K562 (cell line): ENCODE measurements at regions not wholly inside any gene's neighbourhood (a gene's known extent, or its start where the extent isn't known, plus 50 kb on each side); places are given as distances from the start of the nearest gene placed in this dataset.
"Not testable (repeated sequence)": the region's sequence is repeated elsewhere in the genome, so short reads cannot be mapped to it uniquely, and the experiment has no call there.

ENCODE experiments used
- ATF2 ChIP-seq: sonication (generic); formaldehyde crosslinking; IDR thresholded peaks from 2 replicates; pipeline ENCODE4 v1.8.1; 2022; ENCODE audit warnings: missing genetic modification reagents
- CEBPB ChIP-seq: fragments of 450-650 bp; IDR thresholded peaks from 2 replicates; pipeline ENCODE4 v1.6.1; 2016; ENCODE audit warnings: missing genetic modification characterization, missing compliant biosample characterization
- CTCF ChIP-seq, 3 experiments: IDR thresholded peaks in 2 of 3; conservative IDR thresholded peaks in 1 of 3; 2 replicates each; pipeline ENCODE4 v1.5.1; 2011 to 2012; ENCODE audit warnings: low read length in 3 of 3, mild to moderate bottlenecking in 3 of 3, control low read depth in 2 of 3, improper control_type of control experiment in 1 of 3, inconsistent platforms in 1 of 3, low read depth in 1 of 3, mixed read lengths in 1 of 3, moderate library complexity in 1 of 3; ENCODE audit not compliant: insufficient read depth in 2 of 3
- ETV6 ChIP-seq, 3 experiments: fragments of 150-350 bp in 1 of 3; sonication (generic) in 1 of 3; formaldehyde crosslinking in 1 of 3; IDR thresholded peaks; 2 replicates each; pipeline versions ENCODE4 v1.6.1 to v1.8.0; 2014 to 2022; ENCODE audit warnings: borderline replicate concordance in 2 of 3, low read depth in 2 of 3, antibody characterized with exemption in 1 of 3, low read length in 1 of 3, mild to moderate bottlenecking in 1 of 3, missing genetic modification reagents in 1 of 3
- LCOR ChIP-seq: sonication (generic); formaldehyde crosslinking; IDR thresholded peaks from 2 replicates; pipeline ENCODE4 v1.8.0; 2022; ENCODE audit warnings: mild to moderate bottlenecking, missing genetic modification reagents
- SIX5 ChIP-seq, 2 experiments: IDR thresholded peaks; 2 replicates each; pipeline ENCODE4 v1.6.1; 2011; ENCODE audit warnings: low read length in 2 of 2, borderline replicate concordance in 1 of 2, low read depth in 1 of 2, mild to moderate bottlenecking in 1 of 2, moderate library complexity in 1 of 2; ENCODE audit not compliant: insufficient read depth in 1 of 2
- STAT6 ChIP-seq: sonication (generic); formaldehyde crosslinking; IDR thresholded peaks from 2 replicates; pipeline ENCODE4 v1.8.1; 2023; ENCODE audit warnings: mild to moderate bottlenecking, missing genetic modification reagents
- ZFP30 ChIP-seq: fragments of 250-450 bp; sonication (Bioruptor Pico); IDR thresholded peaks from 2 replicates; pipeline ENCODE4 v1.8.0; 2022; ENCODE audit warnings: moderate library complexity, mild to moderate bottlenecking, inconsistent platforms, borderline replicate concordance
- ZNF184 ChIP-seq: sonication (generic); formaldehyde crosslinking; IDR thresholded peaks from 2 replicates; pipeline ENCODE4 v1.5.0; 2020; ENCODE audit warnings: missing genetic modification reagents
- ZSCAN29 ChIP-seq: fragments of 450-650 bp; IDR thresholded peaks from 2 replicates; pipeline ENCODE4 v1.6.1; 2017
- TF ChIP-seq, protein P1 (sequence below): fragments of 150-350 bp; IDR thresholded peaks from 2 replicates; pipeline ENCODE4 v1.6.1; 2014; ENCODE audit warnings: low read depth, mild to moderate bottlenecking, low read length, borderline replicate concordance
- TF ChIP-seq, protein P2 (sequence below), 3 experiments: fragments of 200-800 bp in 1 of 3; sonication (Bioruptor generic) in 1 of 3; sonication (generic) in 1 of 3; formaldehyde crosslinking in 1 of 3; IDR thresholded peaks; 2 replicates each; pipeline versions ENCODE4 v1.6.1 to v1.8.0; 2016 to 2022; ENCODE audit warnings: mild to moderate bottlenecking in 2 of 3, missing compliant biosample characterization in 2 of 3, missing genetic modification characterization in 2 of 3, missing genetic modification reagents in 1 of 3
- TF ChIP-seq, protein P3 (sequence below): sonication (generic); formaldehyde crosslinking; IDR thresholded peaks from 2 replicates; pipeline ENCODE4 v1.8.1; 2023; ENCODE audit warnings: mild to moderate bottlenecking, missing genetic modification reagents

DNA sequence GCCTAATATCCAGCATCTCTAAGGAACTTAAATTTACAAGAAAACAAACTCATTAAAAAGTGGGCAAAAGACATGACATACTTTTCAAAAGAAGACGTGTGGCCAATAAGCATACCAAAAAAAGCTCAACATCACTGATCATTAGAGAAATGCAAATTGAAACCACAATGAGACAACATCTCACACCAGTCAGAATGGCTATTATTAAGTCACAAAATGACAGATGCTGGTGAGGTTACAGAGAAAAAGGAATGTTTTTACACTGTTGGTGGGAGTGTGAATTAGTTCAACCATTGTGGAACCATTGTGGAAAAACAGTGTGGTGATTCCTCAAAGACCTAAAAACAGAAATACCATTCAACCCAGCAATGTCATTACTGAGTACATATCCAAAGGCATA, 83.5 kb upstream of the RBMS1 start:
- TF ChIP-seq CEBPB; ZSCAN29; LCOR (CRISPR knock-in tag); ETV6 (IDR thresholded peaks at IDR 0.05; ENCODE audit: borderline replicate concordance in 1 of 2, low read depth in 2 of 2, low read length in 1 of 2); ETV6 (CRISPR knock-in tag; IDR thresholded peaks at IDR 0.05; ENCODE audit: borderline replicate concordance); ZNF184 (CRISPR knock-in tag); ATF2; SIX5 (IDR thresholded peaks at IDR 0.05; ENCODE audit: borderline replicate concordance in 1 of 2, insufficient read depth in 1 of 2, low read depth in 1 of 2, low read length in 2 of 2); CTCF (IDR thresholded peaks at IDR 0.05 in 2 of 3, conservative IDR thresholded peaks at IDR 0.05 in 1 of 3; ENCODE audit: insufficient read depth in 2 of 3, low read depth in 1 of 3, low read length in 3 of 3); STAT6 (CRISPR knock-in tag); ZFP30 (CRISPR knock-in tag): not testable (repeated sequence)
- TF ChIP-seq, protein P1, sequence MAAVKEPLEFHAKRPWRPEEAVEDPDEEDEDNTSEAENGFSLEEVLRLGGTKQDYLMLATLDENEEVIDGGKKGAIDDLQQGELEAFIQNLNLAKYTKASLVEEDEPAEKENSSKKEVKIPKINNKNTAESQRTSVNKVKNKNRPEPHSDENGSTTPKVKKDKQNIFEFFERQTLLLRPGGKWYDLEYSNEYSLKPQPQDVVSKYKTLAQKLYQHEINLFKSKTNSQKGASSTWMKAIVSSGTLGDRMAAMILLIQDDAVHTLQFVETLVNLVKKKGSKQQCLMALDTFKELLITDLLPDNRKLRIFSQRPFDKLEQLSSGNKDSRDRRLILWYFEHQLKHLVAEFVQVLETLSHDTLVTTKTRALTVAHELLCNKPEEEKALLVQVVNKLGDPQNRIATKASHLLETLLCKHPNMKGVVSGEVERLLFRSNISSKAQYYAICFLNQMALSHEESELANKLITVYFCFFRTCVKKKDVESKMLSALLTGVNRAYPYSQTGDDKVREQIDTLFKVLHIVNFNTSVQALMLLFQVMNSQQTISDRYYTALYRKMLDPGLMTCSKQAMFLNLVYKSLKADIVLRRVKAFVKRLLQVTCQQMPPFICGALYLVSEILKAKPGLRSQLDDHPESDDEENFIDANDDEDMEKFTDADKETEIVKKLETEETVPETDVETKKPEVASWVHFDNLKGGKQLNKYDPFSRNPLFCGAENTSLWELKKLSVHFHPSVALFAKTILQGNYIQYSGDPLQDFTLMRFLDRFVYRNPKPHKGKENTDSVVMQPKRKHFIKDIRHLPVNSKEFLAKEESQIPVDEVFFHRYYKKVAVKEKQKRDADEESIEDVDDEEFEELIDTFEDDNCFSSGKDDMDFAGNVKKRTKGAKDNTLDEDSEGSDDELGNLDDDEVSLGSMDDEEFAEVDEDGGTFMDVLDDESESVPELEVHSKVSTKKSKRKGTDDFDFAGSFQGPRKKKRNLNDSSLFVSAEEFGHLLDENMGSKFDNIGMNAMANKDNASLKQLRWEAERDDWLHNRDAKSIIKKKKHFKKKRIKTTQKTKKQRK, result not testable (repeated sequence)
- TF ChIP-seq, protein P2, sequence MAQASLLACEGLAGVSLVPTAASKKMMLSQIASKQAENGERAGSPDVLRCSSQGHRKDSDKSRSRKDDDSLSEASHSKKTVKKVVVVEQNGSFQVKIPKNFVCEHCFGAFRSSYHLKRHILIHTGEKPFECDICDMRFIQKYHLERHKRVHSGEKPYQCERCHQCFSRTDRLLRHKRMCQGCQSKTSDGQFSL (CRISPR knock-in tag; IDR thresholded peaks at IDR 0.05), result not testable (repeated sequence)
- TF ChIP-seq, protein P2 (tag; IDR thresholded peaks at IDR 0.05), result not testable (repeated sequence)
- TF ChIP-seq, protein P3, sequence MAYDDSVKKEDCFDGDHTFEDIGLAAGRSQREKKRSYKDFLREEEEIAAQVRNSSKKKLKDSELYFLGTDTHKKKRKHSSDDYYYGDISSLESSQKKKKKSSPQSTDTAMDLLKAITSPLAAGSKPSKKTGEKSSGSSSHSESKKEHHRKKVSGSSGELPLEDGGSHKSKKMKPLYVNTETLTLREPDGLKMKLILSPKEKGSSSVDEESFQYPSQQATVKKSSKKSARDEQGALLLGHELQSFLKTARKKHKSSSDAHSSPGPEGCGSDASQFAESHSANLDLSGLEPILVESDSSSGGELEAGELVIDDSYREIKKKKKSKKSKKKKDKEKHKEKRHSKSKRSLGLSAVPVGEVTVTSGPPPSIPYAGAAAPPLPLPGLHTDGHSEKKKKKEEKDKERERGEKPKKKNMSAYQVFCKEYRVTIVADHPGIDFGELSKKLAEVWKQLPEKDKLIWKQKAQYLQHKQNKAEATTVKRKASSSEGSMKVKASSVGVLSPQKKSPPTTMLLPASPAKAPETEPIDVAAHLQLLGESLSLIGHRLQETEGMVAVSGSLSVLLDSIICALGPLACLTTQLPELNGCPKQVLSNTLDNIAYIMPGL (CRISPR knock-in tag), result not testable (repeated sequence)
